NCI-H2107 treated with DMSO at 0.1 percent for 48 hours (cell line): ENCODE measurements at regions not wholly inside any gene's neighbourhood (a gene's known extent, or its start where the extent isn't known, plus 50 kb on each side); places are given as distances from the start of the nearest gene placed in this dataset.

Source experiments
- DNase-seq: peaks from one replicate; lab custom pipeline; 2025; ENCODE audit not compliant: unreplicated experiment; lab: John Stamatoyannopoulos, UW

GRCh38 chr14:34138175-34138574 is 187.3 kb upstream of the EGLN3 start:
- no peak for DNase-seq

GRCh38 chr14:34137001-34137745 is 186.3 kb upstream of the EGLN3 start:
- no peak for DNase-seq

GRCh38 chr14:34135492-34135891 is 184.6 kb upstream of the EGLN3 start:
- DNase-seq = no peak

- DNase-seq = no peak
These were observed 183.6 kb upstream of the EGLN3 start for GRCh38 chr14:34134484-34134883.

GRCh38 chr14:34129927-34130552 is 179.2 kb upstream of the EGLN3 start:
- no peak for DNase-seq

- DNase-seq = no peak
These were observed 177.8 kb upstream of the EGLN3 start for GRCh38 chr14:34128665-34129064.

- DNase-seq = no peak
These were observed 175.7 kb upstream of the EGLN3 start for GRCh38 chr14:34126586-34126985.

GRCh38 chr14:34124585-34124984 is 173.7 kb upstream of the EGLN3 start:
- DNase-seq = no peak

GRCh38 chr14:34122650-34123049 is 171.8 kb upstream of the EGLN3 start:
- DNase-seq = no peak

- no peak for DNase-seq
These were observed 171.2 kb upstream of the EGLN3 start for GRCh38 chr14:34122081-34122480.

GRCh38 chr14:34120185-34120977 is 169.5 kb upstream of the EGLN3 start:
- DNase-seq = no peak

GRCh38 chr14:34119107-34119858 is 168.4 kb upstream of the EGLN3 start:
- no peak for DNase-seq

- no peak for DNase-seq
These were observed 163.1 kb upstream of the EGLN3 start for GRCh38 chr14:34113991-34114390.

GRCh38 chr14:34113005-34113511 is 162.2 kb upstream of the EGLN3 start:
- DNase-seq = no peak

- DNase-seq = no peak
These were observed 161.1 kb upstream of the EGLN3 start for GRCh38 chr14:34111953-34112352.

GRCh38 chr14:34111505-34111904 is 160.6 kb upstream of the EGLN3 start:
- DNase-seq = no peak

GRCh38 chr14:34110531-34110930 is 159.7 kb upstream of the EGLN3 start:
- DNase-seq = no peak

GRCh38 chr14:34107441-34107840 is 156.6 kb upstream of the EGLN3 start:
- no peak for DNase-seq

- DNase-seq = no peak
These were observed 155.4 kb upstream of the EGLN3 start for GRCh38 chr14:34106310-34106709.

GRCh38 chr14:34104489-34105397 is 153.9 kb upstream of the EGLN3 start:
- no peak for DNase-seq
